GM21529 (cell line): ENCODE measurements at regions not wholly inside any gene's neighbourhood (a gene's known extent, or its start where the extent isn't known, plus 50 kb on each side); places are given as distances from the start of the nearest gene placed in this dataset.

Source experiments
- ATAC-seq: cut with Tn5 transposase; IDR thresholded peaks from one replicate; pipeline ENCODE4 v1.9.1; 2021; ENCODE audit not compliant: unreplicated experiment

- ATAC-seq: no peak
Measured at GRCh38 chr18:41466436-41467160, 488.4 kb upstream of the PIK3C3 start.

- ATAC-seq: no peak
Measured at GRCh38 chr18:41465386-41465785, 489.6 kb upstream of the PIK3C3 start.

- no peak for ATAC-seq
Measured at GRCh38 chr18:41464278-41464677, 490.8 kb upstream of the PIK3C3 start.

- ATAC-seq: no peak
Measured at GRCh38 chr18:41462946-41463345, 492.1 kb upstream of the PIK3C3 start.

GRCh38 chr18:41461114-41461513, 493.9 kb upstream of the PIK3C3 start:
- ATAC-seq: no peak

GRCh38 chr18:41459656-41460055, 495.4 kb upstream of the PIK3C3 start:
- ATAC-seq: no peak

- ATAC-seq: no peak
Measured at GRCh38 chr18:41458376-41458775, 496.7 kb upstream of the PIK3C3 start.

- no peak for ATAC-seq
Measured at GRCh38 chr18:41457765-41458326, 497.2 kb upstream of the PIK3C3 start.

GRCh38 chr18:41456831-41457230, 498.2 kb upstream of the PIK3C3 start:
- no peak for ATAC-seq

GRCh38 chr18:41449612-41450011, 505.4 kb upstream of the PIK3C3 start:
- ATAC-seq: no peak

GRCh38 chr18:41444943-41445342, 510.1 kb upstream of the PIK3C3 start:
- ATAC-seq: no peak

- no peak for ATAC-seq
Measured at GRCh38 chr18:41436772-41437171, 518.3 kb upstream of the PIK3C3 start.

GRCh38 chr18:41418598-41418997, 536.4 kb upstream of the PIK3C3 start:
- no peak for ATAC-seq

- no peak for ATAC-seq
Measured at GRCh38 chr18:41416044-41416443, 539.0 kb upstream of the PIK3C3 start.

- no peak for ATAC-seq
Measured at GRCh38 chr18:41410006-41410405, 545.0 kb upstream of the PIK3C3 start.

- ATAC-seq: no peak
Measured at GRCh38 chr18:41406834-41407233, 548.2 kb upstream of the PIK3C3 start.

GRCh38 chr18:41396861-41397260, 558.2 kb upstream of the PIK3C3 start:
- no peak for ATAC-seq

- ATAC-seq: no peak
Measured at GRCh38 chr18:41396211-41396610, 558.8 kb upstream of the PIK3C3 start.

- ATAC-seq: no peak
Measured at GRCh38 chr18:41395695-41396094, 559.3 kb upstream of the PIK3C3 start.

GRCh38 chr18:41391616-41392595, 563.1 kb upstream of the PIK3C3 start:
- ATAC-seq: no peak

- no peak for ATAC-seq
Measured at GRCh38 chr18:41390309-41390708, 564.7 kb upstream of the PIK3C3 start.

GRCh38 chr18:41378598-41378997, 576.4 kb upstream of the PIK3C3 start:
- ATAC-seq: no peak
